HEK293T (cell line): ENCODE measurements at regions not wholly inside any gene's neighbourhood (a gene's known extent, or its start where the extent isn't known, plus 50 kb on each side); places are given as distances from the start of the nearest gene placed in this dataset.

ENCODE experiments used
- FOXA1 ChIP-seq: fragments of 450-650 bp; IDR thresholded peaks from 2 replicates; pipeline ENCODE4 v1.6.1; 2016; ENCODE audit warnings: mild to moderate bottlenecking
- FOXK2 ChIP-seq: fragments of 450-650 bp; IDR thresholded peaks from 2 replicates; pipeline ENCODE4 v1.6.1; 2016; ENCODE audit warnings: mild to moderate bottlenecking
- FOXM1 ChIP-seq: fragments of 450-650 bp; IDR thresholded peaks from 2 replicates; pipeline ENCODE4 v1.6.1; 2017; ENCODE audit warnings: mild to moderate bottlenecking, borderline replicate concordance
- LEF1 ChIP-seq: fragments of 450-650 bp; IDR thresholded peaks from 2 replicates; pipeline ENCODE4 v1.6.1; 2017; ENCODE audit warnings: mild to moderate bottlenecking, borderline replicate concordance
- SP1 ChIP-seq: fragments of 450-650 bp; IDR thresholded peaks from 2 replicates; pipeline ENCODE4 v1.6.1; 2017
- SUZ12 ChIP-seq: fragments of 450-650 bp; IDR thresholded peaks from 2 replicates; pipeline ENCODE4 v1.6.1; 2016; ENCODE audit warnings: mild to moderate bottlenecking
- TARDBP ChIP-seq: fragments of 450-650 bp; IDR thresholded peaks from 2 replicates; pipeline ENCODE4 v1.6.1; 2016
- TF ChIP-seq, protein P1 (sequence below): fragments of 450-650 bp; IDR thresholded peaks from 2 replicates; pipeline ENCODE4 v1.6.1; 2016

DNA sequence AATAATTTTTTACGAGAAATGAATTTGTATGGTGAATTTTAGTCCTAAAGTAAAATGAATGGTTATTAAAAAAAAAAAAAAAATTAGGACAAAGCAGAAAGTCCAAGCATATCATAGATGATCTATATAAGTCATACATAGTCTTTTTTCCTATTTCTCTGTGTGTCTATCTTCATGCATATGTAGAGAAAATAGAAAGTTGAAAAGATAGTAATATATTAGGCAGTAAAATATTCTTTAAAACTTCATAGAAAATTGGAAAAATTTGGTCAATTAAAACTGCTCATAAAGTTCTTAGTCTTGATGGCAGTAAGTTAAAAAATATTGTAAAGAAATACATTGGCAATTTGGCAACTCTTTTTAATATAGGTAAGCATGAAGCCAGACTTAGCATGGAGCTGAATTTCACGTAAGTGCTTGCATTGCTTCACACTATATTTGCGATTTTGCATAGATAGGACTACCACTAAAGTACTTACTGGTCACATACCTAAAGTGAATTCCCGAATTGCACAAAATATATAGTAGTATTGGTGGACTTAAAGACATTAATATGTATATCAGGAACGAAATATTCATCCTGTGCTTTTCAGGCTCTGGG lies 303.8 kb downstream of the IPO8 start:
- TF ChIP-seq FOXM1, result no peak
- no peak for TF ChIP-seq SP1
- TF ChIP-seq FOXA1, result no peak
- no peak for TF ChIP-seq LEF1
- TF ChIP-seq FOXK2, result no peak
- TF ChIP-seq TARDBP, result no peak
- no peak for TF ChIP-seq SUZ12
- TF ChIP-seq, protein P1, sequence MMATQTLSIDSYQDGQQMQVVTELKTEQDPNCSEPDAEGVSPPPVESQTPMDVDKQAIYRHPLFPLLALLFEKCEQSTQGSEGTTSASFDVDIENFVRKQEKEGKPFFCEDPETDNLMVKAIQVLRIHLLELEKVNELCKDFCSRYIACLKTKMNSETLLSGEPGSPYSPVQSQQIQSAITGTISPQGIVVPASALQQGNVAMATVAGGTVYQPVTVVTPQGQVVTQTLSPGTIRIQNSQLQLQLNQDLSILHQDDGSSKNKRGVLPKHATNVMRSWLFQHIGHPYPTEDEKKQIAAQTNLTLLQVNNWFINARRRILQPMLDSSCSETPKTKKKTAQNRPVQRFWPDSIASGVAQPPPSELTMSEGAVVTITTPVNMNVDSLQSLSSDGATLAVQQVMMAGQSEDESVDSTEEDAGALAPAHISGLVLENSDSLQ, result no peak
